ENCODE measurements at regions not wholly inside any gene's neighbourhood (a gene's known extent, or its start where the extent isn't known, plus 50 kb on each side); places are given as distances from the start of the nearest gene placed in this dataset.
"Not testable (repeated sequence)": the region's sequence is repeated elsewhere in the genome, so short reads cannot be mapped to it uniquely, and the experiment has no call there.

- peak in 3 of 6 experiments; percentile 39 to 52 (median 41) for TF ChIP-seq CTCF (IDR thresholded peaks at IDR 0.05)
- not testable (repeated sequence) for TF ChIP-seq POLR2A (IDR thresholded peaks at IDR 0.05)
Measured at GRCh38 chr4:3949916-3950315, 183.7 kb downstream of the ADRA2C start.

All from thyroid gland (tissue), 4 donors.